ENCODE measurements at regions not wholly inside any gene's neighbourhood (a gene's known extent, or its start where the extent isn't known, plus 50 kb on each side); places are given as distances from the start of the nearest gene placed in this dataset.
"Not testable (repeated sequence)": the region's sequence is repeated elsewhere in the genome, so short reads cannot be mapped to it uniquely, and the experiment has no call there.

GRCh38 chr10:27349987-27350386 lies 109.4 kb upstream of the ACBD5 start:
- no peak for TF ChIP-seq EZH2 (IDR thresholded peaks at IDR 0.05; ENCODE audit: borderline replicate concordance, low read length)
- no peak for TF ChIP-seq CTCF (IDR thresholded peaks at IDR 0.05; ENCODE audit: low read length)
- H3K4me2 ChIP-seq (ENCODE audit: low read length) = no peak overlapping the region
- no peak overlapping the region for H3K4me3 ChIP-seq (ENCODE audit: low read depth, low read length, poor library complexity, severe bottlenecking)
- H2AFZ ChIP-seq (ENCODE audit: low read length) = no peak overlapping the region
- no peaks in the 10 kb centered on the region for H3F3A ChIP-seq (ENCODE audit: insufficient read depth, low read length)
- H3K9me3 ChIP-seq (ENCODE audit: low read length) = no peaks in the 10 kb centered on the region
- H3K9ac ChIP-seq (ENCODE audit: low read length) = no peak overlapping the region
- H3K27ac ChIP-seq (ENCODE audit: low read depth, low read length, poor library complexity, severe bottlenecking) = no peak overlapping the region
- H4K20me1 ChIP-seq (ENCODE audit: insufficient read depth, low read length) = no peaks in the 10 kb centered on the region
- no peaks in the 10 kb centered on the region for H3K9me2 ChIP-seq (ENCODE audit: low read depth, low read length)
- no peaks in the 10 kb centered on the region for H3K79me2 ChIP-seq (ENCODE audit: insufficient read depth, low read length)
- H3K4me1 ChIP-seq (ENCODE audit: insufficient read depth, low read length, severe bottlenecking) = peaks cover 45% of the 10 kb centered on the region
- H3K36me3 ChIP-seq (ENCODE audit: insufficient read depth, low read length) = no peaks in the 10 kb centered on the region
- no peaks in the 10 kb centered on the region for H3K27me3 ChIP-seq (ENCODE audit: insufficient read depth, low read length)

GRCh38 chr10:27347827-27348207 lies 107.2 kb upstream of the ACBD5 start:
- H3K27me3 ChIP-seq (ENCODE audit: insufficient read depth, low read length); H3F3A ChIP-seq (ENCODE audit: insufficient read depth, low read length); H4K20me1 ChIP-seq (ENCODE audit: insufficient read depth, low read length); H3K4me3 ChIP-seq (ENCODE audit: low read depth, low read length, poor library complexity, severe bottlenecking); H3K9me2 ChIP-seq (ENCODE audit: low read depth, low read length); H3K9ac ChIP-seq (ENCODE audit: low read length); H2AFZ ChIP-seq (ENCODE audit: low read length); H3K4me2 ChIP-seq (ENCODE audit: low read length); H3K27ac ChIP-seq (ENCODE audit: low read depth, low read length, poor library complexity, severe bottlenecking); H3K79me2 ChIP-seq (ENCODE audit: insufficient read depth, low read length); H3K9me3 ChIP-seq (ENCODE audit: low read length); H3K36me3 ChIP-seq (ENCODE audit: insufficient read depth, low read length): not testable (repeated sequence)
- H3K4me1 ChIP-seq (ENCODE audit: insufficient read depth, low read length, severe bottlenecking) = peaks cover 39% of the 10 kb centered on the region

- Histone ChIP-seq H4K20me1 (ENCODE audit: insufficient read depth, low read length) (no peaks in the 10 kb centered on the region), H3F3A (ENCODE audit: insufficient read depth, low read length) (no peaks in the 10 kb centered on the region), H3K36me3 (ENCODE audit: insufficient read depth, low read length) (no peaks in the 10 kb centered on the region), H3K4me1 (ENCODE audit: insufficient read depth, low read length, severe bottlenecking) (peaks cover 39% of the 10 kb centered on the region), H2AFZ (ENCODE audit: low read length) (peak overlapping the region; percentile 95), H3K4me3 (ENCODE audit: low read depth, low read length, poor library complexity, severe bottlenecking) (no peak overlapping the region), H3K9ac (ENCODE audit: low read length) (peak overlapping the region; percentile 53), H3K9me2 (ENCODE audit: low read depth, low read length) (no peaks in the 10 kb centered on the region), H3K27ac (ENCODE audit: low read depth, low read length, poor library complexity, severe bottlenecking) (peak overlapping the region; percentile 69), H3K9me3 (ENCODE audit: low read length) (no peaks in the 10 kb centered on the region), H3K27me3 (ENCODE audit: insufficient read depth, low read length) (no peaks in the 10 kb centered on the region), H3K4me2 (ENCODE audit: low read length) (peak overlapping the region; percentile 51), H3K79me2 (ENCODE audit: insufficient read depth, low read length) (no peaks in the 10 kb centered on the region)
- TF ChIP-seq CTCF (IDR thresholded peaks at IDR 0.05; ENCODE audit: low read length) (no peak), EZH2 (IDR thresholded peaks at IDR 0.05; ENCODE audit: borderline replicate concordance, low read length) (no peak)
Measured at GRCh38 chr10:27345455-27345920, 104.9 kb upstream of the ACBD5 start.
